PC-9 (cell line): ENCODE measurements at regions not wholly inside any gene's neighbourhood (a gene's known extent, or its start where the extent isn't known, plus 50 kb on each side); places are given as distances from the start of the nearest gene placed in this dataset.
A peak's percentile ranks its signal among the peaks of the same experiment; 100 is the strongest.
"Not testable (repeated sequence)": the region's sequence is repeated elsewhere in the genome, so short reads cannot be mapped to it uniquely, and the experiment has no call there.

ENCODE experiments used
- BruUV-seq: library from RNA; stranded (reverse); fragments of 400-500 nt; replicated peaks from 2 replicates; lab custom pipeline; 2021; lab: Mats Ljungman, UMichigan
- CTCF ChIA-PET: fragments of 300-600 bp; sonication (Branson Sonifier 250); formaldehyde crosslinking; loops from one replicate; lab custom pipeline; 2022; ENCODE audit warnings: antibody characterized with exemption; lab: Charles Lee
- POLR2A ChIA-PET: fragments of 300-600 bp; sonication (Branson Sonifier 250); formaldehyde crosslinking; loops from one replicate; lab custom pipeline; 2022; ENCODE audit warnings: antibody characterized with exemption; ENCODE audit not compliant: unreplicated experiment; lab: Charles Lee
- DNase-seq, 2 experiments: peaks; one replicate each; pipeline versions ENCODE4 v3.0.0 to v3.0.0-alpha.2; 2015 to 2022; ENCODE audit warnings: mixed read lengths in 1 of 2
- H2AFZ ChIP-seq: fragments of 200-600 bp; sonication (generic); 2 replicates; pipeline ENCODE4 v1.8.1; 2017; ENCODE audit warnings: antibody characterized with exemption
- H3F3A ChIP-seq: fragments of 200-600 bp; sonication (generic); 2 replicates; pipeline ENCODE4 v1.8.1; 2017; ENCODE audit warnings: antibody characterized with exemption, mild to moderate bottlenecking, low read depth; ENCODE audit not compliant: insufficient read depth
- H3K27ac ChIP-seq: fragments of 200-600 bp; sonication (generic); 2 replicates; pipeline ENCODE4 v1.6.1; 2016; ENCODE audit warnings: mixed run types
- H3K27me3 ChIP-seq: fragments of 200-600 bp; sonication (generic); 2 replicates; pipeline ENCODE4 v1.6.1; 2016; ENCODE audit warnings: low read depth, mixed run types; ENCODE audit not compliant: insufficient read depth
- H3K36me3 ChIP-seq: fragments of 200-600 bp; sonication (generic); 2 replicates; pipeline ENCODE4 v1.6.1; 2016; ENCODE audit warnings: low read depth, mixed run types
- H3K4me1 ChIP-seq: fragments of 200-600 bp; sonication (generic); replicated peaks from 2 replicates; pipeline ENCODE4 v1.6.1; 2016; ENCODE audit warnings: mixed run types; ENCODE audit not compliant: insufficient read depth
- H3K4me2 ChIP-seq: fragments of 200-600 bp; sonication (generic); 2 replicates; pipeline ENCODE4 v1.6.1; 2017; ENCODE audit warnings: mixed run types
- H3K4me3 ChIP-seq: fragments of 200-600 bp; sonication (generic); 2 replicates; pipeline ENCODE4 v1.6.1; 2016; ENCODE audit warnings: mixed run types
- H3K79me2 ChIP-seq: fragments of 200-600 bp; sonication (generic); 2 replicates; pipeline ENCODE4 v1.6.1; 2017; ENCODE audit warnings: low read depth, mixed run types
- H3K9me2 ChIP-seq: fragments of 200-600 bp; sonication (generic); 2 replicates; pipeline ENCODE4 v1.8.1; 2017; ENCODE audit warnings: mild to moderate bottlenecking; ENCODE audit not compliant: insufficient read depth
- H3K9me3 ChIP-seq: fragments of 200-600 bp; sonication (generic); 2 replicates; pipeline ENCODE4 v1.8.1; 2016; ENCODE audit warnings: low read depth; ENCODE audit not compliant: insufficient read depth
- H4K20me1 ChIP-seq: fragments of 200-600 bp; sonication (generic); 2 replicates; pipeline ENCODE4 v1.8.1; 2017; ENCODE audit not compliant: insufficient read depth
- EZH2 ChIP-seq: fragments of 200-600 bp; sonication (generic); IDR thresholded peaks from 2 replicates; pipeline ENCODE4 v1.8.0; 2017; ENCODE audit warnings: antibody characterized with exemption, low read depth
- intact Hi-C: fragments of 100-400 bp; cut with micrococcal nuclease; formaldehyde crosslinking; loops from one replicate; pipeline ENCODE4 v1.10.0; 2022; ENCODE audit not compliant: unreplicated experiment
- TF ChIP-seq, protein P1 (sequence below): fragments of 200-600 bp; sonication (generic); conservative IDR thresholded peaks from 2 replicates; pipeline ENCODE4 v1.6.1; 2017; ENCODE audit warnings: mixed run types, antibody characterized with exemption, mild to moderate bottlenecking, moderate library complexity

DNA sequence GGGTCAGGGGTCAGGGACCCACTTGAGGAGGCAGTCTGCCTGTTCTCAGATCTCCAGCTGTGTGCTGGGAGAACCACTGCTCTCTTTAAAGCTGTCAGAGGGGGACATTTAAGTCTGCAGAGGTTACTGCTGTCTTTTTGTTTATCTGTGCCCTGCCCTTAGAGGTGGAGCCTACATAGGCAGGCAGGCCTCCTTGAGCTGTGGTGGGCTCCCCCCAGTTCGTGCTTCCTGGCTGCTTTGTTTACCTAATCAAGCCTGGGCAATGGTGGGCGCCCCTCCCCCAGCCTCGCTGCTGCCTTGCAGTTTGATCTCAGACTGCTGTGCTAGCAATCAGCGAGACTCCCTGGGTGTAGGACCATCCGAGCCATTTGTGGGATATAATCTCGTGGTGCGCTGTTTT is 830.5 kb upstream of the ANO3 start:
- H3F3A ChIP-seq, H3K27me3 ChIP-seq, BruUV-seq, POLR2A ChIA-PET, H3K27ac ChIP-seq, H3K4me3 ChIP-seq, H2AFZ ChIP-seq, H3K9me2 ChIP-seq, H3K4me1 ChIP-seq, H3K36me3 ChIP-seq, H4K20me1 ChIP-seq, H3K79me2 ChIP-seq, intact Hi-C loops, H3K9me3 ChIP-seq, CTCF ChIA-PET, DNase-seq: not testable (repeated sequence)
- peak overlapping the region; percentile 47; the same call in 1 of the 2 replicates for H3K4me2 ChIP-seq

DNA sequence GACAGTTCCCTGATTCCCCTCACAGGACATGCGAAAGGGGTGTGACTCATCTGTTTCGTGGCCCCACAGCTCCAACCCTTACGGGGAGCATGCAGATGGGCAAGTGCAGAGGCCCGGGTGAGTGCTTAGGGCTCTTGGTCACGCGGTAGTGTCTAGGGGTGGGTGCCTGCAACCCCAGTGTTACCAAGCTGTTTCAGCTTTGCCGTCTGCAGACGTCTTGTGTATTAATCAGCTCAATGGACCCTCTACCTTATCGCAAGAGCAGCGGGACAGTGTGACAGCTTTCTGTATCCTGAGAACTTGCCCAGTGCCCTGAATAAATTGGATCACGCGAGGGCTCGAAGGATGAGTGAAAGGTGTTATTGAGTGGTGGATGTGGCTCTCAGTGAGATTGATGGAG is 816.4 kb upstream of the ANO3 start:
- intact Hi-C loops: no loop called here
- no peaks in the 10 kb centered on the region for H3K27me3 ChIP-seq
- no peaks in the 10 kb centered on the region for H3K36me3 ChIP-seq
- no peaks in the 10 kb centered on the region for H3K79me2 ChIP-seq
- POLR2A ChIA-PET: no interaction called here
- no peak overlapping the region for H3K4me2 ChIP-seq
- no peaks in the 10 kb centered on the region for H3K9me3 ChIP-seq
- H2AFZ ChIP-seq: no peak overlapping the region
- DNase-seq: no peak
- H3F3A ChIP-seq: no peaks in the 10 kb centered on the region
- H3K4me1 ChIP-seq: no peaks in the 10 kb centered on the region
- no TSS peak for BruUV-seq
- H4K20me1 ChIP-seq: no peaks in the 10 kb centered on the region
- CTCF ChIA-PET: no interaction called here
- H3K9me2 ChIP-seq: no peaks in the 10 kb centered on the region
- no peak overlapping the region for H3K27ac ChIP-seq
- H3K4me3 ChIP-seq: no peak overlapping the region
- no peak for TF ChIP-seq EZH2
- TF ChIP-seq, protein P1, sequence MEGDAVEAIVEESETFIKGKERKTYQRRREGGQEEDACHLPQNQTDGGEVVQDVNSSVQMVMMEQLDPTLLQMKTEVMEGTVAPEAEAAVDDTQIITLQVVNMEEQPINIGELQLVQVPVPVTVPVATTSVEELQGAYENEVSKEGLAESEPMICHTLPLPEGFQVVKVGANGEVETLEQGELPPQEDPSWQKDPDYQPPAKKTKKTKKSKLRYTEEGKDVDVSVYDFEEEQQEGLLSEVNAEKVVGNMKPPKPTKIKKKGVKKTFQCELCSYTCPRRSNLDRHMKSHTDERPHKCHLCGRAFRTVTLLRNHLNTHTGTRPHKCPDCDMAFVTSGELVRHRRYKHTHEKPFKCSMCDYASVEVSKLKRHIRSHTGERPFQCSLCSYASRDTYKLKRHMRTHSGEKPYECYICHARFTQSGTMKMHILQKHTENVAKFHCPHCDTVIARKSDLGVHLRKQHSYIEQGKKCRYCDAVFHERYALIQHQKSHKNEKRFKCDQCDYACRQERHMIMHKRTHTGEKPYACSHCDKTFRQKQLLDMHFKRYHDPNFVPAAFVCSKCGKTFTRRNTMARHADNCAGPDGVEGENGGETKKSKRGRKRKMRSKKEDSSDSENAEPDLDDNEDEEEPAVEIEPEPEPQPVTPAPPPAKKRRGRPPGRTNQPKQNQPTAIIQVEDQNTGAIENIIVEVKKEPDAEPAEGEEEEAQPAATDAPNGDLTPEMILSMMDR: no peak

DNA sequence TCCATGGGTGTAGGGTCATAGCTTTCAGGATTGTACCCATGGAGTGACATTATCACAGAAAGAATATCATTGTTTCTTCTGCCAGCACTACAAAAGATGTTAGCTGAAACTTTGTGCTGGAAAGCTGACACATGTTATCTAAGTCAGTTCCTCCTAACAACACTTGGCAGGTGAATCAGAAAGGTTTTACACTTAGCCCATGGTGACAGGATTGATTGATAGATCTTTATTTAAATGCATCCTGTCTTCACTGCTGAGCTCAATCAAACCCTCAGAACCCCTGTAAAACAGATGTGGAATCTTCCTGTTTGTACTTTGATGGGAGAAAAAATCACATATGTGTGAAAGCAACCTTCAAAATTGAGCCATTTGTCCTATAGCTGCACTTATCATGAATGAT is 811.5 kb upstream of the ANO3 start:
- no TSS peak for BruUV-seq
- Histone ChIP-seq H2AFZ (no peak overlapping the region), H3K27ac (no peak overlapping the region), H3K4me3 (no peak overlapping the region), H3K9me3 (no peaks in the 10 kb centered on the region), H3K79me2 (no peaks in the 10 kb centered on the region), H3F3A (no peaks in the 10 kb centered on the region), H4K20me1 (no peaks in the 10 kb centered on the region), H3K4me2 (no peak overlapping the region), H3K9me2 (no peaks in the 10 kb centered on the region), H3K36me3 (no peaks in the 10 kb centered on the region), H3K4me1 (no peaks in the 10 kb centered on the region), H3K27me3 (no peaks in the 10 kb centered on the region)
- CTCF ChIA-PET: no interaction called here
- intact Hi-C loops: no loop called here
- DNase-seq: no peak
- TF ChIP-seq, protein P1: no peak
- no peak for TF ChIP-seq EZH2
- POLR2A ChIA-PET: no interaction called here

DNA sequence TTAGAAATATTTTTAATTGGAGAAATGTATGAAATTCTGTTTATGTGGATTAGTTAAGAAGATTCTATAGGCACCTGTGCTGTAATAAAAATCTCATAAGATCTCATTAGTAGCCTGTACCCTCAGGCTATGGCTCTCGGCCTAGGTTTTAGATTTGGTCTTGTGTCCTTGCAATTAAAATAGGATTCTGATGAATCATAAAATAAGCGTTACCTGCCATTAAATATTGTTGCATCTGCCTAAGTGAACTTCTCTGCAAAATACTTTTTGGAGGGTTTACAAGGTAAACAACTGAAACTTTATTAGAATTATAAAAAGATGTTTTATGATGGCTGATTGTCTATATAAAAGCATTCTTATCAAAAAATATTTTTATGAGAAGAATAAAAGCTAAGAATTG is 804.1 kb upstream of the ANO3 start:
- Histone ChIP-seq H3K36me3 (no peaks in the 10 kb centered on the region), H3K4me3 (no peak overlapping the region), H3K79me2 (no peaks in the 10 kb centered on the region), H3K27me3 (no peaks in the 10 kb centered on the region), H3F3A (no peaks in the 10 kb centered on the region), H3K9me2 (no peaks in the 10 kb centered on the region), H3K4me1 (no peaks in the 10 kb centered on the region), H4K20me1 (no peaks in the 10 kb centered on the region), H3K27ac (no peak overlapping the region), H3K9me3 (no peaks in the 10 kb centered on the region), H2AFZ (no peak overlapping the region), H3K4me2 (no peak overlapping the region)
- intact Hi-C loops: no loop called here
- ChIA-PET POLR2A (no interaction called here), CTCF (no interaction called here)
- BruUV-seq: no TSS peak
- TF ChIP-seq, protein P1: no peak
- TF ChIP-seq EZH2: no peak
- DNase-seq: no peak
